Embryonic facial prominence (tissue), 1 donor: ENCODE measurements at regions not wholly inside any gene's neighbourhood (a gene's known extent, or its start where the extent isn't known, plus 50 kb on each side); places are given as distances from the start of the nearest gene placed in this dataset.
"Not testable (repeated sequence)": the region's sequence is repeated elsewhere in the genome, so short reads cannot be mapped to it uniquely, and the experiment has no call there.

Experiments used
- DNase-seq: peaks from one replicate; pipeline ENCODE4 v3.0.0-alpha.2; 2016; ENCODE audit errors: extremely low spot score

DNA sequence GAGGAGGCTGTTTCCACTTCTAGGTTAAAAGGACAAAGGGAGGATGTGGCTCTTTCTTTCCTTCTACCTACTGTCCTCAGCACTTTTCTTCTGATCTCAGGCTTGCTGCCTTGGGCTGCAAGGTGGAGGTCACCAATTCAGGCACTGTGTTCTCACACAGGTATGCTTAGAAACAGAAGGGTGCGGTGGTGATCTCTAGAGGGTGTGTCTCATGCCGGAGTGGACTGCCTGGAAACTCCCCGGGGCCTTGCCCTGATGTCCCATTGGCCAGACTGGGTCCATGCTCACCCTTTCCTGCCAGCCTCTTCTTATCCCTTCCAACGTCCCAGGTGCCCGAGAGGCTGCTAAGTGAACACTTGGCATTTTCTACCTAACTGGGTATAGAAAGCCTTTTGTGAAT lies 1197.6 kb downstream of the AACS start:
- no peak for DNase-seq

DNA sequence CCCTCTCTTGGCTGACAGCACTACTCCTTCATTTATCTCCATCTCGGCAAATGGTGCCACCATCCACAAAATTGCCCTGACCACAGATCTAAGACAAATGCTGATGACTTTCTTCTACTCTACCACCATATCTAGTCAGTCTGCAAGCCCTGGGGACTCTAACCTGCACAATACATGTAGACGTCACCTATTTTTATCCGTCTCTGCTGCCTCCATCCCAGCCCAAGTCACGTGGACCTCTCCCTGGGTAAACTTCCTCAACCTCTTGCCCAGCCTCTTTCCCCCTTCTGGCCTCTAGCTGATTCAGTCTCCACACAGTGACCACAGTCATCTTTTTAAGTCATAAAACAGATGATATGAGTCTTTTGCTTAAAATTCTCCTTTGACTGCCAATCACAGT lies 1203.0 kb downstream of the AACS start:
- no peak for DNase-seq

DNA sequence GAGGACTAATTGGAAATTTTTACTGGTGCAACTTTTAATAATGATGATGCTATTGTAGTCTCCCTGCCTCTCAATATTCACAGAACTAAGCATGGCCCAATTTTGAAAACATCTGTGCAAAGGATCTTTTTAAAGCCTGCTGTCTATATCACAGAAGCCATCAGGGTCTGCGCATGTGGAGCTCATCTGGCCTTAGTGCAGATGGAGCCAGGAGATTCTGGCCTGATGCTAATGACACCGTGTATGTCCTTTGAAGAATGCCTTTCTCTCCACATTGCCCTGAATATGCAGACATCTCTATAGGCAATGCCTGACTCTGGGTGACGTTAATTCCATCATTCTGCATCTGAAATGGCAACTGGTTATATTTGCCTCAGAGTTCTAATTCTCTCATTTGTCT lies 1205.9 kb downstream of the AACS start:
- DNase-seq, result no peak

DNA sequence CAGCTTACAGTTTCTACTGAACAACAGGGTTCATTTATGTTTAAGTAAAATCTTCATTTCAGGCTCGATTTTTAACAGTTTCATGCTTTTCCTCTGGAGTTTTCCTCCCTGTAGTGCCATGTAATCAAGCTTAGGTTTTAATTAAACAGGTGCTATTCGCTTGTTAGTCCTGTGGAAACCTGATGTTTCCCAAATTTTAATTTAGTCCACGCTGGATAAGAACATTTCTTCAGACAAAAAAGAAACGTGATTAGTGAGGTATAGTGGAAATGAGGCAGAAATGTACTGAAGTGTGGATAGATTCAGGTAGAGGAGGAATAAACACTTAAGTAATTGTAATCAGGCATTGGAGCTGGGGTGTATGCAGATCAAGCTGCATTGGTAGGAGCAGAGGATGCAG lies 1217.5 kb downstream of the AACS start:
- no peak for DNase-seq

DNA sequence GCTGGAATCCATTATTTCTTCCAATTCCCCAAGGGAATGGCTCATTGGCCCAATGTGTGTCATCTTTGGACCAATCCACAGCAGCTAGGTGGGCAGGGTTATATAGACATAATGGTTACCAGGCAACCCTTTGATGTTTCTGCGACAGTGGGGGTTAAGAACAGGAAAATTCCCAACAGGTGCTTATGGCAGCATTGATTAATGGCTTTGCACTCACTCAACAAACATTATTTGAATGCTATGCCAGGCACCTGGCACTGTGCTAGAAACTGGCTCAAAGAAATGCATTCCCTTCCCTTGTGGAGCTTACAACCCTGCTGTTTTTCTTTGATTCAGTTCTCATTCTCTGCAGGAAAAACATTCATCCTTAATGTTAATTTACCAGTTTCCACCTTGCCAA lies 1221.0 kb downstream of the AACS start:
- no peak for DNase-seq

DNA sequence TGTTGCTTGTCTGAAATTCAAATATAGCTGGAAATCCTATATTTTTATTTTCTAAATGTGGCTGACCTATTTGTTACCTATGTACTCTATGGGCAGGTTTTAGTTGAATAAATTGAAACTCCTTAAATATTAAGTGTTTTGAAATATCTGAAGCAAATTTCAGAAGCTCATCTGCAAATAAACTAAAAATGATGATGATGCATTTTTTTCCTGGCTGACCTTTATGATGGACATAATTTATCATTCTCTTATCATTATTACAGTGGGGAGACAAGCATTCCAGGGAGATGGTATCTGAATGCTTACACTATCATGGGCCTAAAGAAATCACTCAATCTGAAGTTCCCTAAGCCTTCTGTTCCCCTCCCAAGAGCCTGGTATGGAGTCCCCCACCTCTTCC lies 1225.2 kb downstream of the AACS start:
- no peak for DNase-seq

DNA sequence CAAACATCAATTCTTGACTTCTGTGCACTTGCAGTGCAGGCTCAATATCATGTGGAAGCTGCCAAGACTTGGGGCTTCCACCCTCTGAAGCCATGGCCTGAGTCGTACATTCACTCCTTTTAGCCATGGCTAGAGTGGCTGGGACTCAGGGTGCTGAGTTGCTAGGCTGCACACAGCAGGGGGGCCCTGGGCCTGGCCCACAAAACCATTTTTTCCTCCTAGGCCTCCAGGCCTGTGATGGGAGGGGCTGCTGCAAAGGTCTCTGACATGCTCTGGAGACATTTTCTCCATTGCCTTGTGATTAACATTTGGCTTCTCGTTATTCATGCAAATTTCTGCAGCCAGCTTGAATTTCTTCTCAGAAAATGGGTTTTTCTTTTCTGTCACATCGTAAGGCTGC lies 1226.8 kb downstream of the AACS start:
- not testable (repeated sequence) for DNase-seq

DNA sequence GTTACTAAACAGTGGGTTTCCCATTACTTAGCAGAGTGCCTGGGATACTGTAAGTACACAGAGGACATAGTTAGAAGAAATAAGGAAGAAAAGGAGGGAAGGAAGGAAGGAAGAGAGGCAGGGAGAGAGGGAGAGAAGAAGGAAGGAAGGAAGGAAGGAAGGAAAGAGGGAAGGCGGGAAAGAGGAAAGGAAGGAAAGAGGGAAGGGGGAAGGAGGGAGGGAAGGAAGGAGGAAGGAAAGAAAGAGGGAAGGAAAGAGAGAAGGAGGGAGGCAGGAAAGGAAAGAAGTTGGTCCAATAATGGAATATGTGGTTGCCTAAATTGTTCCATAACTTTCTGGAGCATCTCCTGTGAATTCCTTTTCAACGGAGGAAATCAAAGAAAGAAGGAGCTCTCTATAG lies 1230.4 kb downstream of the AACS start:
- DNase-seq, result no peak

DNA sequence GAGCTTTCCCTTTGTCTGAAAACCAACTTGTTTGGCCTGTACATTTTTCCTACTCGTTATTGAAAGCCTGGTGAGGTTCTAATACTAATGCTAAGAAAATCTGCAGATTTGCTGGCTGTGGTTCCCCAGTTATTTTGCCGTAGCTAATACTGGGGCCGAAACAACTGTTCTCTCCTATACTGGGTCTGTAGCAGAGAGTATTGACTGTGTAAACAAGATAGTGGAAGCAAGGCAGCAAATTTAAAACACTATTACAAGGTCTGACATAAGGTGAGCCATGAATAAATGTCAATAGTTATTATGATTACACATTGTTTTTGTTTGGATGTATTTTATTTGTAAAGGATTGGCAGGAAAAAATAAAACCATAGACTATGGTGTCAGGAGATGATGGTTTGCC lies 1244.0 kb downstream of the AACS start:
- no peak for DNase-seq

DNA sequence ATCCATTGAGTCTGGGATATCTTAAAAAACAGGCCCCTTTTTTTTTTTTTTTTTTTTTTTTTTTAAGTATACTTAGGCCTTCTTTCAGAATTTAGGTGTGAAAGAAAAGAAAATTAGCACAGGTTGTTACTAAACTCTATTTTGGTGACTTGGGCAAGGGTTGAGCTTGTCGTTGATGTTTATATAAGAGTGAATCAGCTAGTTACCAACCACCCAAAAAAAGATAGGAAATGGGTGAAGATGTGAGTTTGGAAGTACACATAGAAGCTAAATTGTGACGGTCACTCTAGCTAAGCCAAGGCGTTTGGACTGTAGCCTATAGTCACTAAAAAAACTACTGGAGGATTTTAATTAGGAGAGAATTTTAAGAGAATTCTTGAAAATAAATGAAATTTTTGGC lies 1247.2 kb downstream of the AACS start:
- no peak for DNase-seq

DNA sequence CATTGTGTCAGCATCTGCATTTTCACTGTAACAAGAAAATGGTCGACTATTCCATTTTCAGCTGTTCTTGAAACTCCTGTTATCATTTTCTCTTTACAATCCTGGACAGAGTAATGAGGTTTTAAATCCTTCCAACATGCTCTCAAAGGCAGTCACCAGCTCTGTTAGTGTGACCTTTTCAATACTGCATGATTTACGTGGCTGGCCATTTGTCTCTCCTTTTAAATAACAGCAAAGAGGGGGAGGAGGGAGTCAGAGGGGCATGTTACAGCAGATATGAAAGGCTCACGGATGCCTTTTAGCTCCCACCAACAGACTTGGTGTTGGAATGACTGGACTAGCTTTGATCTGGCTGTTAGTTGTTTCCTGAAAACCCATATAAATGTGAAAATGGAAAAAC lies 1251.2 kb downstream of the AACS start:
- no peak for DNase-seq

DNA sequence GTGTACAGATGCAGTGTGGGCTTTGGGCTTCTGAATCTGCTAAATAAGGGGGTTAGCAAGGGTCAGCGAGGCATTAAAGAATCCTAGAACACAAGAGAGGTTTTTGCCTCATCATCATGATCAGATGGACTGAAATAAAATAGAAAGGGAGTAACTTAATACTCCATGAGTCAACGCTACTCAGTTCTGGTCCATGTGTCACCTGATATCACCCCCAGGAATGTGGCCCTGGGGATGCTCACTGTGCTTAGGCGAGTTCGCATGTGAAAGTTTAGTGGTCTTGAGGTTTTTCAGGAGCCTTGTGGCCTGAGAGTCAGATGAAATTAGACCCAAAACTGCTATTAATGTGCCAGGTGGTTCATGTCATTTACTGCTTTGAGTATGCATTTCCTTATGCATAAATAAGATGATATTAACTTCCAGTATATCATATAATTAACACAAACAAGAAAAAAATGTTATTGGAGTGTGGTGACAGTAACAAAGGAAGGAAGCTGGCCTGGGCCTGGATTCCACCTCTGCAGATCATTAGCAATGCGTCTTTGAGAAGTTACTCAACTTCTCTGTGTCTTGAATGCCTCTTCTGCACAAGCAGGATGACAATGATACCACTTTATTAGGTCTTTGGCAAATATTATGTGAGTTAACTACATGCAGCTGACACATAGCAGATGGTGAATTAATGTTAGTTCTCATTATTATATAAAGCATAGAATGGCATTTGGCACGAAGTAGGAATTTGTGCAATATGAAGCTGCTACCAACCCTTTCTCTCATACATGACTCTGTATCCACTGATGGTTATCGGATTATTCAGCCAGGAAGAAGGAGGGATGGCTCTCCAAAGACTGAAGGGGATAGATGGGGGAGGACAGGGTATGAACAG lies 1272.6 kb downstream of the AACS start:
- no peak for DNase-seq

DNA sequence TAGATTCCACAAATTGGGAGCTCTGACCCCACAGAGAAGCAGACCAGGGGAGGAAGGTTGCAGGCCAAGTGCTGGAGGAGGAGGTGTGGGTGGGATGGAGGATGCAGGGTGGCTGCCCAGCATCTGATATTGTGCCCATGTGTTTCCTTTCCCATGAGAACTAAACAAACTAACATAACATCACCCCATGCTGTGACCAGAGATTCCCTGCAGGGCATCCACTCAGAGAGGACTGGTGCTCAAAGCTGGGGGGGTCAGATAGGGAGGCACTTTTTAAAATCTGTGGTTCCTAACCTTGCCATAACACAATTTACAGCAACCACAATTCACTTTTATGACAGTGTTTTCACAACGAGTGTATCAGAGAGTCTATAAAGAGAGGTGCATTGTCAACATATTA lies 1277.6 kb downstream of the AACS start:
- DNase-seq, result no peak

DNA sequence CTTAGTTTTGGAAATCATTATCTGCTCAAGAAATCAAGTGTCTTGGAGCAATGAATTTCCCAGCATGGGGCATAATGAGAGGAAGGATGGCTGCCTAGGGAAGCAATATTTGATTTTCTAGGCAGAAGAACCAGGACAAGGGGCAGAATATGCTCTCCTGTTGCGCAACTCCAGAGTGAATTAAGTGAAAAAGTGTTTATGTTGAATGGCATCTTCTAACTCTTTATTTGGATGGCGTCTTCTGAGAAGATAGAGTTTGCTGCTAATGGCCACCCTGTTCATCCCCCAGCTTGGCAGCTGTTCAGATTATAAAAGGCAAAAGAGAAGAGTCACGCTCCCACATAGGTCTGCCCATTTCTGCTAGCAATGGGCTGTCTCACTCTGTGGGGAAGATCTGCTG lies 1278.1 kb downstream of the AACS start:
- no peak for DNase-seq

DNA sequence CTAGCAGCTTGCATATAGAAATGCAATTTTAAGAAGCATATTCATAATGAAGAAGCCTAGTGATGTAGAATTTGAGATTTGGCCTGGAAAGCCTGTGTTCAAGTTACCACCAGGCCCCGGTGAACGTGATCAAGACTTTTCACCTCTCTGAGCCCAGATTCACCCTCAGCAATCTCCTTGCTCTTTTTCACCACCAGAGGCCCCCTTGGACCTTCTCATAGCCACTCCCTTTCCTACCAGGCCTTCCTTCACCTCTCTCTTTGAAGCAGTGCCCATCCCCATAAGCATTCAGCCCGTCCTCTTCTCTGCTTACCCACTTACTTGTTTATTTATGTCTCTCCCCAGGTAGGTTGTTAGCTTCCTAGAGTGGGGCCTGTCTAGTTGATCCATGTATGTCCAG lies 1280.9 kb downstream of the AACS start:
- no peak for DNase-seq

DNA sequence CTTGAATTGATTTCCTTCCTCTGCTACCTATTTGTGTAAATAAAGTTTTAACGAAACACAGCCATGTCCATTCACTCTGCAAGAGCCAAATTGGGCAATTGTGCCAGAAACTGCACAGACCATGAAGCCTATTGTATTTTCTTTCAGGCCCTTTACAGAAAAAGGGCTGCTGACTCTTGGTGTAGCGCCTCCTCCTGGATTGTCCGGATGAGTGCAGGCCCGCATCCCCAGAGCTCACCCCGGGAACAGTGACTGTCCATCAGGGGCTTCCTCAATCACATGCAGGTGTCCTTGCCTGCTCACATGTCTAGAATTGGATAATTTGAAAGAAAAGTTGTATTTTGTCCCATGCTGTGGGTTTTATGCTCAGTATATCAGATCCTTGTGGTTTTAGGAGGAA lies 1282.2 kb downstream of the AACS start:
- no peak for DNase-seq

DNA sequence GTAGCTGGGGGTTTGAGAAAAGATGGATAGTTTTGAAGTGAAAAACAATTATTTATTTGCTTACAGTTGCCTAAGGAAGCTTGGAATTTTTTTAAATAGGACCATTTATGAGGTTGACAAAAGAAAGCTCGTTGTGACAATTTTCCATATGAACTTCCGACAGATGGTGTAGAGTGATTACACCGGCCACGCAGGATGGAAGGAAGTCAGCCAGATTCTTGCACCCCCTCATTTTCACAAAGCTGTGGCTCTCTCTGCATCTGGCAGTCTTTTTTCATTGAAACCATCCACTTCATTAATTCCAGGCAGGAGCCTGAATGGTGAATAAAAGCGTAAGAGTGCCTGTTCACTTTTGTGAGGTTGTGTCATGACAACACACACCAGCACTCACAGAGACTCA lies 1284.1 kb downstream of the AACS start:
- no peak for DNase-seq

DNA sequence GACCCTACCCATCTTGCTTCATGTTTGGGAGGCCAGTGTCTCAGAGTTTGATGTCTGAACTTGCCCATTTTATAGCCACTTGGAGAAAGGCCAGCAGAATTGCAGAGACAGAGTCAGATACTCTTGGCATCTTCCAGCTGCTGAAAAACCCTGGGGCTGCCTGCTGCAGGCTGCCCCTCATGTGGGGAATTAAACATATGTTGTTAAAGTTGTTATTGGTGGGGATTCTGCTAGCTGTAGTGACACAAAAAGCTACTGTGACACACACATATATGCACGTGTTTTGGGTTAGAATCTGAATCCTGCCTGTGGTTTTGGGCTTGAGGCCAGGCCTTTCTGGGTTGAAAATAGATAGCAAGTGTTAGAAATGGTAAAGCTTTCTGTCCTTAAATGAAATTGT lies 1288.4 kb downstream of the AACS start:
- DNase-seq, result no peak

DNA sequence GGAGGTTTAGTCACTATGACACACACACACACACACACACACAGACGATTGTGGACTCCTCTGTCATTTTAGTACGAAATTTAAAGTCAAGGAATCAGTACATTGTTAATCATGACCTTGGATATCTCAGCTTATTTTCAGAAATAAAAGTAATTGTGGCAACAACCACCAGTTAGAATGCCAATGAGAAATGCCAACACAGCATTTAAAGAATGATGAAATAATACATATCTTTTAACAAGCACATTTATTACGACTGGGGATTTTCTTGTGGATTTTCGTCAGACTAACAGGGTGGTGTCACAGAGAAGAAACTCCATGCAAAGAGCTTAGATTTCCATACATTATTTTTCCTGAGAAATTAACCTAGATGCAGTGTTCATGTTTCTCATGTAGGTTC lies 1289.4 kb downstream of the AACS start:
- DNase-seq, result no peak

DNA sequence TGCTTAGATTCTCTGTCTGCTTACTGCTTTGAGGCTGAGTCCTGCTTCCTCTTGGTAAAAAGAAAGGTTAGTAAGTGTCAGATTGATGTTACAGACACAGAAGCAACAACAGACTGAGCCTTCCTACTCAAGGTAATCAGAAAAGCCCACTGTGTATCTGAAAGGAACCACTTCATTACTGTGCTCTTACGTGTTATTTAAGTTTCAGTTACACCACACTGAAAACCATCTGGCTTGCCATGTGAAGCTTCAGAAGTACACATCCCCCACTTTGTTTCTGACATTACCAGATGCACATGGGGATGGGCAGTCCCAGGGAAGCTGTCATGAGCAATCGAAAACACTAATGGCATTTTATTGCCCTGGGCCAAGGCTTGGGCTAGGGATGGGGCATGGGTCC lies 1290.1 kb downstream of the AACS start:
- DNase-seq, result no peak

DNA sequence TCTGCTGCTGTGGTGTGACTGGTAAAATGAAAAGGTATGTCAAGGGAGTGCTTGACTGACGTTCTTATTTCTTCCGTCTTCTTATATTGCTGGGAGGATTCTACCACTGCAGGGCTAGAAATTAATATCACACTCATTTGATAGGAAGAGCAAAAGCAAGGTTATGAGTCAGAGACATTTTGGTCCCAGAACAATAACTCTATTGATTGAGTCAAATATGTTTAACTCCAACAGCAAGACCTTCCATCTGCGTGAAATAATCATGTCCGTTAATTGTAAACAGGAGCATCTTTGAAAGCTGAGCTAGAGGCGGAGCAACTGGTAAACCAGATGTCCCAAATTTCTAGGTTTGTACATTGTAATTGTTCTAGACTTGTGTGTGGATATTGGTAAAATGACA lies 1293.6 kb downstream of the AACS start:
- no peak for DNase-seq

DNA sequence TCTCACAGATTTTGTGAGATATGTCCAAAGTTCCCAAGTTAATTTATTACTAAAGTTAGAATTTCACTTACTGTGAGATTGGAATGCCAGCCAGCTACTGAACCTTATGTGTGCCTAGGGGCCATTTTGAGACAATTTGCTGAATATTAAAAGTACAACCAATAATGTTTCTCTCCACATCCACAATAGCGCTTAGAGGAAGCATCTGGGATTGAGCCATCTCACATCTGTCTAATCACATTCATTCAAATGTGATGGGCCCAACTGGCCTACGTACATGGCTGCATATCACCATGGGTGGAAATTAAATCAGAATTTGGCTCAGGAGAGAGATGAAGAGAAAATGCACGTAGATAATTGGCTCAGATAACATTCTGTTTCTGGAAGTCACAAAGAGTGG lies 1294.0 kb downstream of the AACS start:
- no peak for DNase-seq

DNA sequence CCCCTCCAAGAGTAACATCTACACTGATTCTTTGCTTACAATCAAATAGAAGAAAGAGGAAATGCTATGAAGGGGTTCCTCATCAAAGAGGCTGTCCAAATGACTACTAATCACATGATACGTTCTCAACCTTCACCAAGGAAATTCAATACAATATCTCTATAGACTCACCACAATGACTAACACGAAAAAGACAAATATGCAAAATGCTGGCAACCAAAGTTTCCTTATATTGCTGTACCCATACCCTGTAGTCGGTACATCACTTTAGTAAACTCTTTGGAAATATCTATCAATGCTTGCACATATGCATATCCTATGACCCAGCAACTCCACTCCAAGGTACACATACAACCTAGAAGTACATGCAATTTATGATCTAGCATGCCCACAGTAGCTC lies 1296.6 kb downstream of the AACS start:
- no peak for DNase-seq

DNA sequence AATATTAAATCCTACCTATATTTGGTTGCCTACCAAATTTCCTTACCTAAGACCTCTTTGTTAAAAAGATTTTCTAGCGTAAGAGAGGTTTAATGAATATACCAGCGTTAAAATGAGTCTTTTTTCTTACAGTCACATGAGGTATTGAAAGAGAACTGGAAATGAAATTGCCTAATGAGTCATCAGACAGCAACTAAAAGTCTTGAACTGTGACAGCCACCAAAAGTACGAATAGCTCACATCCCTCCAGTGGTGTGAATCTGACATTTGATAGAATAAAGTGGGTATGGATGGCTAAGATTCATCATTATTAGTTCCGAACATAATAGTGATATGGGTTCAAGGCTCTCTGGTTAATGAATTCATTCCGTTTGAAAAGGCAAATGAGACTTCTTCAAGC lies 1297.3 kb downstream of the AACS start:
- no peak for DNase-seq
